Ishikawa (cell line): ENCODE measurements at regions not wholly inside any gene's neighbourhood (a gene's known extent, or its start where the extent isn't known, plus 50 kb on each side); places are given as distances from the start of the nearest gene placed in this dataset.

Experiments used
- CEBPB ChIP-seq: IDR thresholded peaks from 2 replicates; pipeline ENCODE4 v1.6.1; 2012
- CREB1 ChIP-seq: IDR thresholded peaks from 2 replicates; pipeline ENCODE4 v1.6.1; 2012; ENCODE audit warnings: low read depth
- EGR1 ChIP-seq: IDR thresholded peaks from 2 replicates; pipeline ENCODE4 v1.6.1; 2012
- EP300 ChIP-seq: IDR thresholded peaks from 2 replicates; pipeline ENCODE4 v1.6.1; 2012; ENCODE audit warnings: borderline replicate concordance
- MAX ChIP-seq: IDR thresholded peaks from 2 replicates; pipeline ENCODE4 v1.6.1; 2012
- NFIC ChIP-seq: IDR thresholded peaks from 2 replicates; pipeline ENCODE4 v1.6.1; 2012
- TAF1 ChIP-seq: IDR thresholded peaks from 2 replicates; pipeline ENCODE4 v1.6.1; 2012; ENCODE audit warnings: low read depth, mild to moderate bottlenecking
- TCF12 ChIP-seq: IDR thresholded peaks from 2 replicates; pipeline ENCODE4 v1.6.1; 2012; ENCODE audit warnings: low read depth
- USF1 ChIP-seq: IDR thresholded peaks from 2 replicates; pipeline ENCODE4 v1.6.1; 2012
- TF ChIP-seq, protein P1 (sequence below): IDR thresholded peaks from 2 replicates; pipeline ENCODE4 v1.6.1; 2012; ENCODE audit warnings: low read depth, mild to moderate bottlenecking

GRCh38 chr3:115322901-115323300, 175.8 kb upstream of the ZBTB20 start:
- TF ChIP-seq EP300 (no peak), TAF1 (no peak), MAX (no peak), CREB1 (no peak), EGR1 (no peak), CEBPB (no peak), NFIC (no peak), USF1 (no peak), TCF12 (no peak)
- TF ChIP-seq, protein P1, sequence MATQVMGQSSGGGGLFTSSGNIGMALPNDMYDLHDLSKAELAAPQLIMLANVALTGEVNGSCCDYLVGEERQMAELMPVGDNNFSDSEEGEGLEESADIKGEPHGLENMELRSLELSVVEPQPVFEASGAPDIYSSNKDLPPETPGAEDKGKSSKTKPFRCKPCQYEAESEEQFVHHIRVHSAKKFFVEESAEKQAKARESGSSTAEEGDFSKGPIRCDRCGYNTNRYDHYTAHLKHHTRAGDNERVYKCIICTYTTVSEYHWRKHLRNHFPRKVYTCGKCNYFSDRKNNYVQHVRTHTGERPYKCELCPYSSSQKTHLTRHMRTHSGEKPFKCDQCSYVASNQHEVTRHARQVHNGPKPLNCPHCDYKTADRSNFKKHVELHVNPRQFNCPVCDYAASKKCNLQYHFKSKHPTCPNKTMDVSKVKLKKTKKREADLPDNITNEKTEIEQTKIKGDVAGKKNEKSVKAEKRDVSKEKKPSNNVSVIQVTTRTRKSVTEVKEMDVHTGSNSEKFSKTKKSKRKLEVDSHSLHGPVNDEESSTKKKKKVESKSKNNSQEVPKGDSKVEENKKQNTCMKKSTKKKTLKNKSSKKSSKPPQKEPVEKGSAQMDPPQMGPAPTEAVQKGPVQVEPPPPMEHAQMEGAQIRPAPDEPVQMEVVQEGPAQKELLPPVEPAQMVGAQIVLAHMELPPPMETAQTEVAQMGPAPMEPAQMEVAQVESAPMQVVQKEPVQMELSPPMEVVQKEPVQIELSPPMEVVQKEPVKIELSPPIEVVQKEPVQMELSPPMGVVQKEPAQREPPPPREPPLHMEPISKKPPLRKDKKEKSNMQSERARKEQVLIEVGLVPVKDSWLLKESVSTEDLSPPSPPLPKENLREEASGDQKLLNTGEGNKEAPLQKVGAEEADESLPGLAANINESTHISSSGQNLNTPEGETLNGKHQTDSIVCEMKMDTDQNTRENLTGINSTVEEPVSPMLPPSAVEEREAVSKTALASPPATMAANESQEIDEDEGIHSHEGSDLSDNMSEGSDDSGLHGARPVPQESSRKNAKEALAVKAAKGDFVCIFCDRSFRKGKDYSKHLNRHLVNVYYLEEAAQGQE: no peak
